Fibroblast of lung (primary cell): ENCODE measurements at regions not wholly inside any gene's neighbourhood (a gene's known extent, or its start where the extent isn't known, plus 50 kb on each side); places are given as distances from the start of the nearest gene placed in this dataset.

Experiments
- CTCF ChIP-seq, 2 donors: IDR thresholded peaks in 1 of 2; conservative IDR thresholded peaks in 1 of 2; 1 replicate in 1 of 2; 2 replicates in 1 of 2; pipeline ENCODE4 v1.5.1; 2011 to 2012; ENCODE audit warnings: low read length in 2 of 2, control low read depth in 1 of 2, inconsistent platforms in 1 of 2, low read depth in 1 of 2, mild to moderate bottlenecking in 1 of 2
- EZH2 ChIP-seq: IDR thresholded peaks from 2 replicates; pipeline ENCODE4 v1.5.1; 2012; ENCODE audit warnings: low read length, control low read depth, mild to moderate bottlenecking; ENCODE audit errors: missing control alignments

GRCh38 chr16:52747088-52747595 lies 200.2 kb upstream of the TOX3 start:
- TF ChIP-seq CTCF (conservative IDR thresholded peaks at IDR 0.05 in 1 of 2, IDR thresholded peaks at IDR 0.05 in 1 of 2; ENCODE audit: low read depth in 1 of 2, low read length in 2 of 2) (no peak), EZH2 (no peak)
